Superior temporal gyrus (tissue), 1 donor: ENCODE measurements at regions not wholly inside any gene's neighbourhood (a gene's known extent, or its start where the extent isn't known, plus 50 kb on each side); places are given as distances from the start of the nearest gene placed in this dataset.
A peak's percentile ranks its signal among the peaks of the same experiment; 100 is the strongest.
"Not testable (repeated sequence)": the region's sequence is repeated elsewhere in the genome, so short reads cannot be mapped to it uniquely, and the experiment has no call there.

Experiments
- DNase-seq: peaks from one replicate; pipeline ENCODE4 v3.0.0-alpha.2; 2016; ENCODE audit errors: extremely low spot score

- no peak for DNase-seq
These were observed 242.8 kb upstream of the HNRNPA3 start for GRCh38 chr2:176969642-176970359.

- DNase-seq, result peak; percentile 24
These were observed 235.6 kb upstream of the HNRNPA3 start for GRCh38 chr2:176976736-176977685.

GRCh38 chr2:176978921-176979320 is 233.7 kb upstream of the HNRNPA3 start:
- no peak for DNase-seq

GRCh38 chr2:176979981-176980710 is 232.4 kb upstream of the HNRNPA3 start:
- DNase-seq, result no peak

GRCh38 chr2:176984987-176985386 is 227.6 kb upstream of the HNRNPA3 start:
- DNase-seq, result no peak

- DNase-seq, result no peak
These were observed 226.7 kb upstream of the HNRNPA3 start for GRCh38 chr2:176985871-176986270.

- DNase-seq, result no peak
These were observed 226.1 kb upstream of the HNRNPA3 start for GRCh38 chr2:176986487-176986886.

GRCh38 chr2:176991411-176991810 is 221.2 kb upstream of the HNRNPA3 start:
- no peak for DNase-seq

GRCh38 chr2:176997074-176997791 is 215.4 kb upstream of the HNRNPA3 start:
- no peak for DNase-seq

GRCh38 chr2:176997792-176998169 is 214.8 kb upstream of the HNRNPA3 start:
- DNase-seq, result no peak

- DNase-seq, result no peak
These were observed 213.3 kb upstream of the HNRNPA3 start for GRCh38 chr2:176999301-176999700.

GRCh38 chr2:177000061-177000714 is 212.4 kb upstream of the HNRNPA3 start:
- no peak for DNase-seq

GRCh38 chr2:177000715-177001072 is 211.9 kb upstream of the HNRNPA3 start:
- no peak for DNase-seq

- DNase-seq, result no peak
These were observed 211.3 kb upstream of the HNRNPA3 start for GRCh38 chr2:177001334-177001733.

- DNase-seq, result no peak
These were observed 209.6 kb upstream of the HNRNPA3 start for GRCh38 chr2:177002983-177003382.

GRCh38 chr2:177007726-177008125 is 204.9 kb upstream of the HNRNPA3 start:
- DNase-seq, result not testable (repeated sequence)

- DNase-seq, result not testable (repeated sequence)
These were observed 203.9 kb upstream of the HNRNPA3 start for GRCh38 chr2:177008662-177009061.

- DNase-seq, result no peak
These were observed 202.4 kb upstream of the HNRNPA3 start for GRCh38 chr2:177010146-177010545.

GRCh38 chr2:177010861-177011260 is 201.7 kb upstream of the HNRNPA3 start:
- no peak for DNase-seq

GRCh38 chr2:177014946-177015345 is 197.6 kb upstream of the HNRNPA3 start:
- DNase-seq, result no peak

- no peak for DNase-seq
These were observed 197.2 kb upstream of the HNRNPA3 start for GRCh38 chr2:177015356-177015923.
